H1 (cell line): ENCODE measurements at regions not wholly inside any gene's neighbourhood (a gene's known extent, or its start where the extent isn't known, plus 50 kb on each side); places are given as distances from the start of the nearest gene placed in this dataset.

Experiments used
- CTCF ChIA-PET: fragments of 300-600 bp; sonication (Branson Sonifier 250); formaldehyde crosslinking; loops from one replicate; lab custom pipeline; 2021; ENCODE audit not compliant: partially characterized antibody; lab: Charles Lee
- POLR2A ChIA-PET: fragments of 300-600 bp; sonication (Branson Sonifier 250); formaldehyde crosslinking; loops from one replicate; lab custom pipeline; 2021; ENCODE audit warnings: inconsistent platforms; ENCODE audit not compliant: partially characterized antibody; lab: Charles Lee
- DNase-seq, 2 experiments: peaks; one replicate each; pipeline versions ENCODE4 v3.0.0 to v3.0.0-alpha.2; 2010 to 2022; ENCODE audit warnings: low spot score in 2 of 2, low read depth in 1 of 2, mixed read lengths in 1 of 2
- FAIRE-seq: peaks from 2 replicates; lab custom pipeline; 2011; peaks lifted over from hg19 to GRCh38; lab: Jason Lieb, UNC
- H2AFZ ChIP-seq: 2 replicates; pipeline ENCODE4 v1.8.1; 2012; ENCODE audit warnings: low read length, inconsistent platforms
- H2AK5ac ChIP-seq: 2 replicates; pipeline ENCODE4 v1.6.1; 2013; ENCODE audit warnings: low read depth, low read length
- H2BK120ac ChIP-seq: replicated peaks from 2 replicates; pipeline ENCODE3; 2013; ENCODE audit warnings: low read depth, low read length, inconsistent platforms
- H2BK12ac ChIP-seq: 2 replicates; pipeline ENCODE4 v1.6.1; 2013; ENCODE audit warnings: low read depth, low read length
- H2BK15ac ChIP-seq: 2 replicates; pipeline ENCODE4 v1.6.1; 2013; ENCODE audit warnings: low read length
- H2BK20ac ChIP-seq: 2 replicates; pipeline ENCODE4 v1.6.1; 2013; ENCODE audit warnings: low read length
- H2BK5ac ChIP-seq: 2 replicates; pipeline ENCODE4 v1.6.1; 2013; ENCODE audit warnings: low read depth, low read length
- H3K14ac ChIP-seq: 2 replicates; pipeline ENCODE4 v1.6.1; 2013; ENCODE audit warnings: inconsistent platforms; ENCODE audit not compliant: insufficient read length
- H3K18ac ChIP-seq: 2 replicates; pipeline ENCODE4 v1.6.1; 2013; ENCODE audit warnings: low read length; ENCODE audit errors: extremely low read depth
- H3K23ac ChIP-seq: 2 replicates; pipeline ENCODE4 v1.6.1; 2013; ENCODE audit warnings: inconsistent platforms; ENCODE audit not compliant: insufficient read length
- H3K23me2 ChIP-seq: 2 replicates; pipeline ENCODE4 v1.6.1; 2013; ENCODE audit warnings: low read depth, low read length
- H3K27ac ChIP-seq: 2 replicates; pipeline ENCODE4 v1.6.1; 2011; ENCODE audit warnings: low read depth, low read length, inconsistent platforms
- H3K27me3 ChIP-seq, 4 experiments: replicated peaks in 1 of 4; 1 replicate in 1 of 4; 2 replicates in 3 of 4; pipeline versions ENCODE4 v1.6.1 to v1.8.1; 2011 to 2013; ENCODE audit warnings: low read length in 3 of 4, mild to moderate bottlenecking in 3 of 4, inconsistent platforms in 2 of 4, mixed read lengths in 2 of 4, moderate library complexity in 1 of 4; ENCODE audit not compliant: control insufficient read depth in 3 of 4, insufficient read depth in 3 of 4; ENCODE audit errors: extremely low read depth in 1 of 4
- H3K36me3 ChIP-seq, 4 experiments: 2 replicates each; pipeline versions ENCODE4 v1.6.1 to v1.8.1; 2011 to 2013; ENCODE audit warnings: mild to moderate bottlenecking in 4 of 4, low read length in 3 of 4, moderate library complexity in 2 of 4, control low read depth in 1 of 4, inconsistent platforms in 1 of 4; ENCODE audit not compliant: insufficient read depth in 4 of 4, control insufficient read depth in 2 of 4
- H3K4ac ChIP-seq: replicated peaks from 2 replicates; pipeline ENCODE3; 2013; ENCODE audit warnings: low read length, low read depth, mixed read lengths, inconsistent platforms; ENCODE audit not compliant: insufficient read length
- H3K4me1 ChIP-seq, 4 experiments: replicated peaks in 1 of 4; 1 replicate in 1 of 4; 2 replicates in 3 of 4; pipeline versions ENCODE4 v1.6.1 to v1.8.1; 2011 to 2013; ENCODE audit warnings: low read length in 3 of 4, inconsistent platforms in 2 of 4, mixed read lengths in 1 of 4; ENCODE audit not compliant: insufficient read depth in 4 of 4, control insufficient read depth in 3 of 4
- H3K4me2 ChIP-seq, 2 experiments: 2 replicates each; pipeline versions ENCODE4 v1.6.1 to v1.8.1; 2011 to 2013; ENCODE audit warnings: low read depth in 2 of 2, low read length in 2 of 2, control low read depth in 1 of 2, inconsistent platforms in 1 of 2, mild to moderate bottlenecking in 1 of 2; ENCODE audit not compliant: insufficient read depth in 1 of 2
- H3K4me3 ChIP-seq, 4 experiments: fragments of 200-600, 300-600 bp in 1 of 4; sonication (generic), shearing (Covaris generic), sonication (Bioruptor Twin) in 1 of 4; 2 replicates each; pipeline versions ENCODE4 v1.5.1 to v1.8.1; 2011 to 2016; ENCODE audit warnings: low read length in 4 of 4, low read depth in 3 of 4, control low read depth in 2 of 4, inconsistent platforms in 2 of 4, mild to moderate bottlenecking in 2 of 4, mixed read lengths in 1 of 4, moderate library complexity in 1 of 4; ENCODE audit not compliant: insufficient read depth in 2 of 4; ENCODE audit errors: extremely low read depth in 1 of 4
- H3K56ac ChIP-seq: replicated peaks from 2 replicates; pipeline ENCODE3; 2013; ENCODE audit warnings: low read depth, mild to moderate bottlenecking, mixed read lengths, low read length, inconsistent platforms; ENCODE audit not compliant: insufficient read length
- H3K79me1 ChIP-seq: 2 replicates; pipeline ENCODE4 v1.6.1; 2013; ENCODE audit warnings: low read depth, low read length, control low read depth
- H3K79me2 ChIP-seq, 2 experiments: 2 replicates each; pipeline versions ENCODE4 v1.6.1 to v1.8.1; 2012 to 2013; ENCODE audit warnings: low read length in 2 of 2, mild to moderate bottlenecking in 2 of 2, inconsistent platforms in 1 of 2; ENCODE audit not compliant: insufficient read depth in 2 of 2, control insufficient read depth in 1 of 2
- H3K9ac ChIP-seq, 4 experiments: replicated peaks in 1 of 4; 1 replicate in 1 of 4; 2 replicates in 3 of 4; pipeline versions ENCODE4 v1.6.1 to v1.8.1; 2011 to 2013; ENCODE audit warnings: low read depth in 3 of 4, low read length in 3 of 4, control low read depth in 2 of 4, mild to moderate bottlenecking in 2 of 4, moderate library complexity in 2 of 4, inconsistent platforms in 1 of 4; ENCODE audit errors: extremely low read depth in 1 of 4
- H3K9me3 ChIP-seq, 2 experiments: 2 replicates each; pipeline versions ENCODE4 v1.6.1 to v1.8.1; 2012 to 2013; ENCODE audit warnings: mild to moderate bottlenecking in 2 of 2, moderate library complexity in 2 of 2, control low read depth in 1 of 2, inconsistent platforms in 1 of 2, low read depth in 1 of 2, low read length in 1 of 2, mixed read lengths in 1 of 2; ENCODE audit not compliant: insufficient read depth in 2 of 2
- H4K20me1 ChIP-seq, 2 experiments: replicated peaks in 1 of 2; 2 replicates each; pipeline versions ENCODE3 to v1.8.1; 2011 to 2013; ENCODE audit warnings: inconsistent platforms in 2 of 2, low read length in 2 of 2, mild to moderate bottlenecking in 1 of 2; ENCODE audit not compliant: insufficient read depth in 2 of 2, control insufficient read depth in 1 of 2
- H4K5ac ChIP-seq: 2 replicates; pipeline ENCODE4 v1.6.1; 2013; ENCODE audit warnings: low read length, low read depth, mixed read lengths, inconsistent platforms; ENCODE audit not compliant: insufficient read length
- H4K8ac ChIP-seq: 2 replicates; pipeline ENCODE4 v1.8.0; 2013; ENCODE audit warnings: mild to moderate bottlenecking, moderate library complexity, low read length, inconsistent platforms; ENCODE audit not compliant: insufficient read depth; ENCODE audit errors: extremely low read depth
- H4K91ac ChIP-seq: replicated peaks from 2 replicates; pipeline ENCODE3; 2013; ENCODE audit warnings: low read length, mixed read lengths, inconsistent platforms; ENCODE audit not compliant: insufficient read length
- CHD2 ChIP-seq: IDR thresholded peaks from 2 replicates; pipeline ENCODE4 v1.6.1; 2012; ENCODE audit warnings: low read length, improper control_type of control experiment
- HDAC2 ChIP-seq, 2 experiments: fragments of 300-600 bp in 1 of 2; sonication (generic) in 1 of 2; IDR thresholded peaks; 2 replicates each; pipeline ENCODE4 v1.6.1; 2011 to 2012; ENCODE audit warnings: low read depth in 2 of 2, low read length in 2 of 2, mild to moderate bottlenecking in 2 of 2, moderate library complexity in 2 of 2, borderline replicate concordance in 1 of 2, inconsistent platforms in 1 of 2
- KDM4A ChIP-seq: IDR thresholded peaks from one replicate; pipeline ENCODE4 v1.7.1; 2012; ENCODE audit warnings: low read depth, mild to moderate bottlenecking, moderate library complexity, low read length, inconsistent platforms; ENCODE audit not compliant: severe bottlenecking
- PHF8 ChIP-seq: fragments of 200-600 bp; sonication (generic); conservative IDR thresholded peaks from 2 replicates; pipeline ENCODE4 v1.7.1; 2012; ENCODE audit warnings: low read depth, mild to moderate bottlenecking, inconsistent platforms, low read length, moderate library complexity
- SAP30 ChIP-seq: fragments of 300-600 bp; sonication (generic); IDR thresholded peaks from 2 replicates; pipeline ENCODE4 v1.7.1; 2012; ENCODE audit warnings: low read length, moderate library complexity, mild to moderate bottlenecking, inconsistent platforms; ENCODE audit not compliant: insufficient read depth, insufficient replicate concordance
- SIX5 ChIP-seq: IDR thresholded peaks from 2 replicates; pipeline ENCODE4 v1.6.1; 2011; ENCODE audit warnings: mild to moderate bottlenecking, low read depth, low read length
- SP2 ChIP-seq: IDR thresholded peaks from 2 replicates; pipeline ENCODE4 v1.6.1; 2012; ENCODE audit warnings: mild to moderate bottlenecking, low read length, inconsistent platforms
- TAF7 ChIP-seq: optimal IDR thresholded peaks from 2 replicates; pipeline ENCODE3; 2011; ENCODE audit warnings: low read depth, mild to moderate bottlenecking, inconsistent platforms, low read length, moderate library complexity, borderline replicate concordance
- TBP ChIP-seq: IDR thresholded peaks from 2 replicates; pipeline ENCODE4 v1.6.1; 2011; ENCODE audit warnings: low read depth, low read length, improper control_type of control experiment
- TEAD4 ChIP-seq: IDR thresholded peaks from 2 replicates; pipeline ENCODE4 v1.6.1; 2012; ENCODE audit warnings: low read depth, low read length, inconsistent platforms, mixed read lengths
- WGBS, 2 experiments: shearing (Covaris generic) in 1 of 2; methylation state at CpG; one replicate each; pipeline versions ENCODE4 v1.1.6 to v1.1.7; 2013 to 2015; ENCODE audit warnings: low lambda C conversion rate in 2 of 2, mixed read lengths in 2 of 2, inconsistent platforms in 1 of 2, low coverage in 1 of 2, missing lambda C conversion rate in 1 of 2; ENCODE audit not compliant: insufficient replicate concordance in 2 of 2, insufficient coverage in 1 of 2, insufficient read length in 1 of 2; ENCODE audit errors: extremely low coverage in 1 of 2, missing lambda C conversion rate in 1 of 2; 5-methylcytosine and 5-hydroxymethylcytosine counted together

DNA sequence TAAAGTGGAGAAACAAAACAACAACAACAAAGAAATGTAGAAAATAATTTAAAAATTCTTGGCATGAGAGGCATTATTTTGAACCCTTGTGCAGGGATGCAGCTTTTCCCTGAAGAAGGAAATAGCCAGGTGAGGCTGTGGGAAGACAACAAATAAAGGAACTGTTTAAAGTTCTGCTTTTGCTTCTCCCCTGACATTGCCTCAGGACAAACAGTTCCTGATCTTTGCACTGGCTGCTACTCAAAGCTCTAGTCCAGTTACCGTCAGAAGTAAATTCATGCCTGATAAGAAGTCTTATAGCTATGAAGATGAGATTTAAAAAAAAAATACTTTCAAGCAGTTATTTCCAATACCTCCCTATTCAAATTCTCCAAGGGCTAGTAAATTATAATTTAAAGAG, 233.8 kb downstream of the IL15 start:
- H3K36me3 ChIP-seq, result no peaks in the 10 kb centered on the region; a peak in 1 of 8 replicates
- H3K4me3 ChIP-seq, result no peak overlapping the region
- no peaks in the 10 kb centered on the region for H3K23me2 ChIP-seq
- H3K79me2 ChIP-seq, result no peaks in the 10 kb centered on the region
- peaks cover 12 to 13% of the 10 kb centered on the region in 2 experiments for H3K9me3 ChIP-seq
- peaks cover 0 to 2% (median 0%) of the 10 kb centered on the region in 4 experiments; a peak in 1 of 7 replicates for H3K4me1 ChIP-seq
- H2BK120ac ChIP-seq, result no peak overlapping the region
- no peak overlapping the region for H3K27ac ChIP-seq
- no peak overlapping the region for H4K91ac ChIP-seq
- no peak overlapping the region for H2AK5ac ChIP-seq
- no peak overlapping the region for H4K5ac ChIP-seq
- H4K8ac ChIP-seq, result no peak overlapping the region
- no peak overlapping the region for H3K18ac ChIP-seq
- no peak overlapping the region for H3K9ac ChIP-seq
- no peak overlapping the region for H3K23ac ChIP-seq
- ChIA-PET POLR2A (no interaction called here), CTCF (interaction anchor here (1.0 to 2.0 kb wide), 2 partner anchors 10 to 12 kb away, joined by 3 to 7 read pairs; no protein-coding TSS in a partner anchor)
- H3K14ac ChIP-seq, result no peak overlapping the region
- H3K56ac ChIP-seq, result no peak overlapping the region
- no peak overlapping the region for H3K4ac ChIP-seq
- no peaks in the 10 kb centered on the region for H3K27me3 ChIP-seq
- no peaks in the 10 kb centered on the region for H4K20me1 ChIP-seq
- H2BK5ac ChIP-seq, result no peak overlapping the region
- DNase-seq (no peak), FAIRE-seq (no peak)
- H3K79me1 ChIP-seq, result no peaks in the 10 kb centered on the region
- no peak overlapping the region for H2BK20ac ChIP-seq
- TF ChIP-seq TBP (no peak), PHF8 (no peak), TAF7 (no peak), TEAD4 (no peak), SAP30 (no peak), SP2 (no peak), HDAC2 (IDR thresholded peaks at IDR 0.05; ENCODE audit: borderline replicate concordance in 1 of 2, low read depth in 2 of 2, low read length in 2 of 2) (no peak), CHD2 (no peak), KDM4A (no peak), SIX5 (no peak)
- no peak overlapping the region for H2AFZ ChIP-seq
- no peak overlapping the region for H2BK15ac ChIP-seq
- no peak overlapping the region for H3K4me2 ChIP-seq
- H2BK12ac ChIP-seq, result no peak overlapping the region
- WGBS, 2 experiments, result 100% methylated on average over 1 of the region's 1 CpG; no CpG with 5 or more reads in 1 of the 2 experiments
